Naive thymus-derived CD4-positive, alpha-beta T cell (primary cell): ENCODE measurements at regions not wholly inside any gene's neighbourhood (a gene's known extent, or its start where the extent isn't known, plus 50 kb on each side); places are given as distances from the start of the nearest gene placed in this dataset.
"Not testable (repeated sequence)": the region's sequence is repeated elsewhere in the genome, so short reads cannot be mapped to it uniquely, and the experiment has no call there.

Experiments
- ATAC-seq: fragments of 150-1000 bp; cut with Tn5 transposase; 2 replicates; pipeline ENCODE4 v1.10.0; 2021; ENCODE audit warnings: mild to moderate bottlenecking, moderate library complexity
- CTCF ChIA-PET: fragments of 350-600 bp; sonication (Branson Sonifier 250); formaldehyde crosslinking; loops from one replicate; lab custom pipeline; 2021; ENCODE audit warnings: antibody characterized with exemption; lab: Charles Lee
- POLR2A ChIA-PET: fragments of 350-600 bp; sonication (Branson Sonifier 250); formaldehyde crosslinking; loops from one replicate; lab custom pipeline; 2021; ENCODE audit warnings: antibody characterized with exemption, inconsistent platforms; lab: Charles Lee
- DNase-seq, 9 donors: peaks; one replicate each; pipeline versions ENCODE4 v3.0.0 to v3.0.0-alpha.2; 2020 to 2022; ENCODE audit warnings: mixed read lengths in 1 of 9
- H3K27ac ChIP-seq: one replicate; pipeline ENCODE4 v1.7.0; 2013; ENCODE audit warnings: mild to moderate bottlenecking, low read depth, low read length, moderate library complexity
- H3K27me3 ChIP-seq, 2 donors: one replicate each; pipeline ENCODE4 v1.7.0; 2013; ENCODE audit warnings: low read length in 2 of 2, mild to moderate bottlenecking in 2 of 2, moderate library complexity in 2 of 2; ENCODE audit not compliant: control insufficient read depth in 2 of 2, insufficient read depth in 2 of 2
- H3K36me3 ChIP-seq, 3 experiments: 1 replicate in 2 of 3; 2 replicates in 1 of 3; pipeline ENCODE4 v1.7.0; 2013; ENCODE audit warnings: low read length in 3 of 3, mild to moderate bottlenecking in 3 of 3, moderate library complexity in 1 of 3; ENCODE audit not compliant: insufficient read depth in 3 of 3, control insufficient read depth in 2 of 3
- H3K4me1 ChIP-seq, 2 donors: one replicate each; pipeline ENCODE4 v1.7.0; 2013; ENCODE audit warnings: low read length in 2 of 2, mild to moderate bottlenecking in 2 of 2, moderate library complexity in 1 of 2; ENCODE audit not compliant: control insufficient read depth in 2 of 2, insufficient read depth in 2 of 2
- H3K4me3 ChIP-seq: 2 replicates; pipeline ENCODE4 v1.7.0; 2013; ENCODE audit warnings: mild to moderate bottlenecking, low read length
- H3K9me3 ChIP-seq, 3 experiments: 1 replicate in 2 of 3; 2 replicates in 1 of 3; pipeline ENCODE4 v1.7.0; 2013; ENCODE audit warnings: low read length in 3 of 3; ENCODE audit not compliant: control insufficient read depth in 2 of 3
- H3K27ac Mint-ChIP-seq, 9 donors: one replicate each; pipeline ENCODE4 v1.8.0; 2020 to 2022; ENCODE audit warnings: mixed read lengths in 9 of 9, mild to moderate bottlenecking in 8 of 9, moderate library complexity in 5 of 9, inconsistent platforms in 2 of 9
- H3K27me3 Mint-ChIP-seq, 5 donors: one replicate each; pipeline ENCODE4 v1.8.0; 2021 to 2022; ENCODE audit warnings: mixed read lengths in 5 of 5, mild to moderate bottlenecking in 1 of 5
- H3K36me3 Mint-ChIP-seq, 5 donors: one replicate each; pipeline ENCODE4 v1.8.0; 2020 to 2022; ENCODE audit warnings: mixed read lengths in 5 of 5, mild to moderate bottlenecking in 3 of 5, inconsistent platforms in 1 of 5
- H3K4me1 Mint-ChIP-seq, 7 donors: one replicate each; pipeline ENCODE4 v1.8.0; 2020 to 2022; ENCODE audit warnings: mixed read lengths in 7 of 7, mild to moderate bottlenecking in 3 of 7, inconsistent platforms in 1 of 7
- H3K4me3 Mint-ChIP-seq, 10 donors: one replicate each; pipeline ENCODE4 v1.8.0; 2020 to 2022; ENCODE audit warnings: mild to moderate bottlenecking in 10 of 10, mixed read lengths in 10 of 10, moderate library complexity in 6 of 10, inconsistent platforms in 2 of 10
- H3K9me3 Mint-ChIP-seq, 11 donors: one replicate each; pipeline ENCODE4 v1.8.0; 2020 to 2022; ENCODE audit warnings: mixed read lengths in 11 of 11, mild to moderate bottlenecking in 4 of 11, inconsistent platforms in 1 of 11, moderate library complexity in 1 of 11
- intact Hi-C, 2 donors: fragments of 100-400 bp; cut with micrococcal nuclease; formaldehyde crosslinking; loops; one replicate each; pipeline ENCODE4 v1.15.1; 2023

DNA sequence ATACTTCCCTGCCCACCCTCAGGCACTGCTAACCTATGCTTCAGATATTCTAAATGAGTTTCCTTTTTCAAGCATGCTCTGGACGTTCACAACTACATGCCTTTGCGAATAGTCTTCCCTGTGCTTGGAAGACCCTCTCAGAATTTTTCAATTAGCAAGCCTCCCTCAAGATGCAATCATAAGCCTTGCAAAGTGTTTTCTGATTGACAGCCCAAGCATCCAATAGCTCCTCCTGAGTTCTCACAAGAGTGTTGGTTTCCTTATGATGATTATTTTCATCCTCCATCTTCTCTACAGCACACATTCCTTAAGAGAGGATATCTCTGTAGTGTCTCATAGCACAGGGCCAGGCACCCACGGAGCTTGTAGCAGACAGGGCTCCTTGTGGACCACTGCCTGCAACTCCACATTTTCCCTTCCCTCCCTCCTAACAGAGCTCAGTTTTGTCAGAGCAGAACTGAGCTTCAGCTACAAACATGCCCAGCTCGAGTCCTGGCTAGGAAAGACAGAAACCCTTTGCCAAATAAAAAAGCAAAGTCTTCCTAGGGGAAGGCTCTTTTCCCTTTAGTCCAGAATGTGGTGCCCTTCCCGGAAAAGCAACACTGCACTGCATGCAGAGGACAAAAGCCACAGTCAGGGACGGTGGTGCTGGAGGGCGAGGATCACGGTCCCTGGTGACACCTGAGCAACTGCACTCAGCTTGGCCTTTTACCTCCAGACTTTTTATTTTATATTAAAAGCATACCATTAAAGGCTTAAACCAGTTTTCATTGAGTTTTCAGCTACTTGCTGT is 819.8 kb upstream of the ID2 start:
- no peak for ATAC-seq
- Histone ChIP-seq H3K27me3 (no peaks in the 10 kb centered on the region), H3K27ac (no peak overlapping the region), H3K36me3 (no peaks in the 10 kb centered on the region), H3K4me1 (no peaks in the 10 kb centered on the region), H3K4me3 (no peak overlapping the region), H3K9me3 (no peaks in the 10 kb centered on the region)
- DNase-seq: no peak
- POLR2A ChIA-PET: no interaction called here
- no peaks in the 10 kb centered on the region for H3K4me1 Mint-ChIP-seq
- CTCF ChIA-PET: no interaction called here
- H3K36me3 Mint-ChIP-seq: peaks cover 0 to 7% (median 0%) of the 10 kb centered on the region in 5 donors
- no peak overlapping the region for H3K27ac Mint-ChIP-seq
- intact Hi-C loops: no loop called here
- H3K9me3 Mint-ChIP-seq: peaks cover 0 to 9% (median 0%) of the 10 kb centered on the region in 11 donors
- no peak overlapping the region for H3K4me3 Mint-ChIP-seq
- H3K27me3 Mint-ChIP-seq: no peaks in the 10 kb centered on the region

DNA sequence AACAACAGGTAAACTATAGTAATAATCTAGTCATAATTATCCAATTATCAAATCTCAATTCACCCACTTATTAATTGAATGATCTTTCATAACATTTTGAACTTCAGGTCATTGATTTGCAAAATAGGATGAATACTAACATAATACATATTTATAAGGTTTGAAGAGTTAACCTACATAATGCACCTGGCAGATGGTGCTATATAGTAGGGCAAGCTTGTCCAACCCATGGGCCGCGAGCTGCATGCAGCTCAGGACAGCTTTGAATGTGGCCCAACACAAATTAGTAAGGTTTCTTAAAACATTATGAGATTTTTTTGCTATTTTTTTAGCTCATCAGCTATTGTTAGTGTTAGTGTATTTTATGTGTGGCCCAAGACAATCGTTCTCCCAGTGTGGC is 815.8 kb upstream of the ID2 start:
- intact Hi-C loops: no loop called here

DNA sequence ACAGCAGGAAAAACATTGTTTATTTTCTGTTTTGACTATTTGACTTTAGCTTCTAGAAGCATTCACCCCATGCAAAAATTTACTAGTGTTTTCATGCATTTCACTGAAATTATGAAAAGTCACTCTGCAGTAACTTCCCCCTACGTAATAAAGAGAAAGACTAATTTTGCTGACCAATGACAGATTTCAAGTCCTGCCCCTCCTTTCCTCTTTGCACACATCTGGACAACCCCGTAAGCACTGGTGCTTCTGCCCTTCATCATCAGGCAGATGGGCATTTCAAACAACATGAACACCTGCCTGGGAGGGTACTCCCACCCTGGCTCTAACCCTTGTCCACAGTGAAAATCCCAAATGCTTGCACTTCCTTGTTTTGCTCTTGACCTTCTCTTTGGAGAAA is 815.0 kb upstream of the ID2 start:
- CTCF ChIA-PET: no interaction called here
- H3K4me1 Mint-ChIP-seq: peaks cover 0 to 4% (median 0%) of the 10 kb centered on the region in 7 donors

More for the DNA sequence above, 815.8 kb upstream of the ID2 start:
- ATAC-seq (no peak), DNase-seq (no peak)
- Histone ChIP-seq H3K36me3 (no peaks in the 10 kb centered on the region), H3K4me1 (peaks cover 4 to 8% of the 10 kb centered on the region in 2 donors), H3K4me3 (no peak overlapping the region), H3K27ac (no peak overlapping the region), H3K9me3 (no peaks in the 10 kb centered on the region), H3K27me3 (no peaks in the 10 kb centered on the region)
- no peak overlapping the region for H3K27ac Mint-ChIP-seq
- no peak overlapping the region for H3K4me3 Mint-ChIP-seq
- no peaks in the 10 kb centered on the region for H3K27me3 Mint-ChIP-seq
- H3K36me3 Mint-ChIP-seq: peaks cover 0 to 7% (median 0%) of the 10 kb centered on the region in 5 donors
- H3K4me1 Mint-ChIP-seq: peaks cover 0 to 4% (median 0%) of the 10 kb centered on the region in 7 donors
- ChIA-PET CTCF (no interaction called here), POLR2A (no interaction called here)
- peaks cover 0 to 9% (median 0%) of the 10 kb centered on the region in 11 donors for H3K9me3 Mint-ChIP-seq

DNA sequence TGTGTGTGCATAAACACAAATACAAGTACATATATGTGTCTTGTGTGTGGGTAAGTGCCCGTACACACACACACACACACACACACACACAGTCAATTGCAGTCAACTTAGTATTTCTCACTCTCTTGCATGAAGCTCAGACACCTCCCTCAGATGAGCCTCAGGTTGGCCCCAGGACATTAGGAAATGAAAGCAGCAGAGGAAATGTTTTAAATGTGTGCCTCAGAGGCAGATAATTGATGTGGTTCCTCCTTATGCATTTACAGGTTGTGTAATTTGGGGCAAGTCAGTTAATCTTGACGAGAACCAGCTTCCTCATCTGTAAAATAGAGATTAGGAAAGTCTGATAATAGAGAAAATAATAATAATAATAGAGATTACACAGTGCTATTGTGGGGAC is 814.0 kb upstream of the ID2 start:
- no peaks in the 10 kb centered on the region for H3K36me3 ChIP-seq
- intact Hi-C loops: no loop called here
- Mint-ChIP-seq H3K4me3 (no peak overlapping the region), H3K27me3 (no peaks in the 10 kb centered on the region), H3K4me1 (peaks cover 0 to 4% (median 0%) of the 10 kb centered on the region in 7 donors), H3K9me3 (peaks cover 0 to 6% (median 0%) of the 10 kb centered on the region in 11 donors), H3K27ac (no peak overlapping the region), H3K36me3 (peaks cover 0 to 5% (median 0%) of the 10 kb centered on the region in 5 donors)
- ATAC-seq (peak; percentile 78), DNase-seq (peak in 5 of 9 donors; percentile 8 to 30 (median 14))
- no peak overlapping the region for H3K4me3 ChIP-seq
- no peaks in the 10 kb centered on the region for H3K27me3 ChIP-seq
- CTCF ChIA-PET: interaction anchor here (0.6 kb wide), 1 partner anchor 44 kb away, joined by 3 read pairs; no protein-coding TSS in a partner anchor
- H3K4me1 ChIP-seq: peaks cover 4 to 8% of the 10 kb centered on the region in 2 donors
- no peaks in the 10 kb centered on the region for H3K9me3 ChIP-seq
- POLR2A ChIA-PET: no interaction called here
- H3K27ac ChIP-seq: no peak overlapping the region

More for the DNA sequence above, 815.0 kb upstream of the ID2 start:
- Histone ChIP-seq H3K4me1 (peaks cover 4 to 8% of the 10 kb centered on the region in 2 donors), H3K27ac (no peak overlapping the region), H3K9me3 (no peaks in the 10 kb centered on the region), H3K4me3 (no peak overlapping the region), H3K36me3 (no peaks in the 10 kb centered on the region), H3K27me3 (no peaks in the 10 kb centered on the region)
- Mint-ChIP-seq H3K27ac (no peak overlapping the region), H3K36me3 (peaks cover 0 to 5% (median 0%) of the 10 kb centered on the region in 5 donors), H3K4me3 (no peak overlapping the region), H3K27me3 (no peaks in the 10 kb centered on the region), H3K9me3 (peaks cover 0 to 6% (median 0%) of the 10 kb centered on the region in 11 donors)
- intact Hi-C loops: no loop called here
- POLR2A ChIA-PET: no interaction called here
- DNase-seq (no peak), ATAC-seq (peak; percentile 37)

DNA sequence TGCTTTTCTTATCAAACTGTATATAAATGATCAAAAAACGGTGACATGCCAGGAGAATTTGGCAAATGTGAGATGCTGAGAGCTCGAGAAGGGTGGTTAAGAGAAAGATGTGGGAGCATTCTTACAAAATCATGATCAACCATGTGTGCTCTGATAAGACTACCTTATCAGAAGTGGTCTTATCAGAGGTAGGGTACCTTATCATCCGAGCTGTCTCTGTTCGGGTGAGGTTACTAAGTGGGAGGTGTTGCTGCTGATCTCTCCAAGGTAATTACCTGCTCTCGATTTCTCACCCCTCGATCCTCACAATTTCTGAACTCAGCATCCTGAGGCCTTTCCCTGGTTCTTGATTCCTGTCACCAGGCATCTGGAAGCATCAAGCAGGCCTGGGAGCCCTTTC is 813.0 kb upstream of the ID2 start:
- no peak overlapping the region for H3K27ac Mint-ChIP-seq
- ATAC-seq (peak; percentile 62), DNase-seq (no peak)

DNA sequence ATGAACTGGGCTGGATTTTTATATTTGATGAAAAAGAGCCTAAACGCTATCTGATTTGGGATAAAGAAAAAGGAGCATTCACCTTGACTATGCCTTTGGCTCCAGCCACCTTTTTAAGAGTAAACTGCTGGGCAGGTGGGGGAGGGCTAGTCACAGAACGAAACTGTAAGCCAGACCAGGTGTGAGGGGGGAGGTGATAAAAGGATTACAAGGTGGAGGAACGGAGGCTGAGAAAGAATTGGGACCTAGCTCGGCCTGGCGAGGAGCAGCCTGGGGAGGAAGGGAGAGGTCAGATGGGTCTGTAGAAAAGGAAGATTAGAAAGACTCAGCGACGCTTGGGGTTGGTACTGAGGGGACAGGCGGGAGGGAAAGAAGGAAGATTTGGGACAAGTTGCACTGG is 805.4 kb upstream of the ID2 start:
- intact Hi-C loops, H3K27ac Mint-ChIP-seq, H3K27ac ChIP-seq, POLR2A ChIA-PET, H3K4me3 ChIP-seq, DNase-seq, H3K4me1 ChIP-seq, H3K36me3 ChIP-seq, H3K4me3 Mint-ChIP-seq, H3K9me3 Mint-ChIP-seq, H3K9me3 ChIP-seq, CTCF ChIA-PET, H3K27me3 Mint-ChIP-seq, ATAC-seq, H3K4me1 Mint-ChIP-seq, H3K36me3 Mint-ChIP-seq, H3K27me3 ChIP-seq: not testable (repeated sequence)

More for the DNA sequence above, 813.0 kb upstream of the ID2 start:
- H3K4me3 Mint-ChIP-seq: no peak overlapping the region
- peaks cover 0 to 5% (median 0%) of the 10 kb centered on the region in 5 donors for H3K36me3 Mint-ChIP-seq
- H3K27me3 Mint-ChIP-seq: no peaks in the 10 kb centered on the region
- no peak overlapping the region for H3K4me3 ChIP-seq
- no peak overlapping the region for H3K27ac ChIP-seq
- H3K27me3 ChIP-seq: no peaks in the 10 kb centered on the region
- intact Hi-C loops: no loop called here
- no peaks in the 10 kb centered on the region for H3K36me3 ChIP-seq
- peaks cover 4 to 8% of the 10 kb centered on the region in 2 donors for H3K4me1 ChIP-seq
- H3K9me3 Mint-ChIP-seq: peaks cover 0 to 2% (median 0%) of the 10 kb centered on the region in 11 donors
- ChIA-PET POLR2A (no interaction called here), CTCF (no interaction called here)
- no peaks in the 10 kb centered on the region for H3K9me3 ChIP-seq
- H3K4me1 Mint-ChIP-seq: peaks cover 0 to 4% (median 0%) of the 10 kb centered on the region in 7 donors

DNA sequence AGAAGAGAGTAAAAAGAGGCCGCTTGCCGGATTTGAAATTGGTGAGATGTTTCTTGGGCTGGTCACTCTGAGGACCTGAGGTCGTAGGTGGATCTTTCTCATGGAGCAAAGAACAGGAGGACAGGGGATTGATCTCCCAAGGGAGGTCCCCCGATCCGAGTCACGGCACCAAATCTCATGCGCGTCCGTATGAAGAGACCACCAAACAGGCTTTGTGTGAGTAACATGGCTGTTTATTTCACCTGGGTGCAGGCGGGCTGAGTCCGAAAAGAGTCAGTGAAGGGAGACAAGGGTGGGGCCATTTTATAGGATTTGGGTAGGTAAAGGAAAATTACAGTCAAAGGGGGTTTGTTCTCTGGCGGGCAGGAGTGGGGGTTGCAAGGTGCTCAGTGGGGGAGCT is 803.6 kb upstream of the ID2 start:
- ATAC-seq, CTCF ChIA-PET, H3K4me3 Mint-ChIP-seq, H3K4me1 Mint-ChIP-seq, H3K27ac ChIP-seq, H3K9me3 Mint-ChIP-seq, H3K4me3 ChIP-seq, H3K36me3 Mint-ChIP-seq, POLR2A ChIA-PET, intact Hi-C loops, H3K27ac Mint-ChIP-seq, H3K27me3 ChIP-seq, DNase-seq, H3K4me1 ChIP-seq, H3K27me3 Mint-ChIP-seq, H3K9me3 ChIP-seq, H3K36me3 ChIP-seq: not testable (repeated sequence)
